ENCODE measurements at regions not wholly inside any gene's neighbourhood (a gene's known extent, or its start where the extent isn't known, plus 50 kb on each side); places are given as distances from the start of the nearest gene placed in this dataset.

DNA sequence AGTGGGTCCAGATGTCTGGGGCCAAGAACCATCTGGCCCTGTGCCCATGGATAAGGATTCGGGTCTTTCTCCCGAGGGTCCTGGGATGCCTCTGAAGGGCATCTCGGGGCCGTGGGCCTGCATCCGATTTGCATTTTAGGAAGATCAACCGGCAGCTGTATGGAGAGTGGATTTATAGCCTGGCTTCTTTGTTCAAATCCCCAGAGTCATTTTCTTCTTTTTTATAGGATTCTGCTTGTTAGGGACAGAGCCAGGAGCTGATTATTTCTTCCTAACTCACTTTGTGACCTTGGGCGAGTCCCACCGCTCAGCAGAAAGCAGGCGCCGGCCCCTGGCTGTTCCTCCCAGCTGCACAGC, 52.9 kb upstream of the APCDD1L start:
- no peak overlapping the region for H3K27ac ChIP-seq
- TF ChIP-seq, protein P1, sequence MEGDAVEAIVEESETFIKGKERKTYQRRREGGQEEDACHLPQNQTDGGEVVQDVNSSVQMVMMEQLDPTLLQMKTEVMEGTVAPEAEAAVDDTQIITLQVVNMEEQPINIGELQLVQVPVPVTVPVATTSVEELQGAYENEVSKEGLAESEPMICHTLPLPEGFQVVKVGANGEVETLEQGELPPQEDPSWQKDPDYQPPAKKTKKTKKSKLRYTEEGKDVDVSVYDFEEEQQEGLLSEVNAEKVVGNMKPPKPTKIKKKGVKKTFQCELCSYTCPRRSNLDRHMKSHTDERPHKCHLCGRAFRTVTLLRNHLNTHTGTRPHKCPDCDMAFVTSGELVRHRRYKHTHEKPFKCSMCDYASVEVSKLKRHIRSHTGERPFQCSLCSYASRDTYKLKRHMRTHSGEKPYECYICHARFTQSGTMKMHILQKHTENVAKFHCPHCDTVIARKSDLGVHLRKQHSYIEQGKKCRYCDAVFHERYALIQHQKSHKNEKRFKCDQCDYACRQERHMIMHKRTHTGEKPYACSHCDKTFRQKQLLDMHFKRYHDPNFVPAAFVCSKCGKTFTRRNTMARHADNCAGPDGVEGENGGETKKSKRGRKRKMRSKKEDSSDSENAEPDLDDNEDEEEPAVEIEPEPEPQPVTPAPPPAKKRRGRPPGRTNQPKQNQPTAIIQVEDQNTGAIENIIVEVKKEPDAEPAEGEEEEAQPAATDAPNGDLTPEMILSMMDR (conservative IDR thresholded peaks at IDR 0.05; ENCODE audit: low read depth, low read length), result no peak
- no peak overlapping the region for H3K4me3 ChIP-seq (IDR thresholded peaks at IDR 0.05; ENCODE audit: insufficient read depth, low read depth, low read length)
- H3K27me3 ChIP-seq (ENCODE audit: insufficient read depth, low read depth), result peaks cover 69% of the 10 kb centered on the region
- no peaks in the 10 kb centered on the region for H3K36me3 ChIP-seq (ENCODE audit: insufficient read depth)
- no peak overlapping the region for H3K4me2 ChIP-seq
- H3K79me2 ChIP-seq (ENCODE audit: insufficient read depth, low read depth), result no peaks in the 10 kb centered on the region
- no peak overlapping the region for H2AFZ ChIP-seq (ENCODE audit: low read depth)
- H3K9ac ChIP-seq, result no peak overlapping the region
- H3K4me1 ChIP-seq (ENCODE audit: low read depth, poor library complexity, severe bottlenecking), result no peaks in the 10 kb centered on the region
- H4K20me1 ChIP-seq (ENCODE audit: insufficient read depth), result no peaks in the 10 kb centered on the region

DNA sequence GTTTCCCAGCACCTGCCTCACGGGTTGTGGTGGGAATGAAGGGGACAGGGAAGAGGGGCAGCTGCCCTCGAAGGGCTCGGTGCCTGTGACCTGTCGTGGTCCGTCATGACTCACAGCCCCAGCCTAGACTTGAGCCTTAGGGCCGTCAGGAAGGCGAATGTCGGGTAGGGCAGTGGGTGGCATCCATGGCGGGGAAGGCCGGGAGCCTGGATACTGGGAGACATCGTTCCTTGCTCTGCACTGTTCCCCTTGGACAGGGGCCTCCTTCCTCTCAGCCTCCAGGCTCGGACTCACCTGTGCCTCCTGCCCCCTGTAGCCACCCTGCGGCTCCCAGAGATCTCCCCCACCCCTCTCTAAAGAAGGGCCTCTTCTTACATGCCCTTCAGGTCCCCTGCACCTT, 52.2 kb upstream of the APCDD1L start:
- Histone ChIP-seq H4K20me1 (ENCODE audit: insufficient read depth) (no peaks in the 10 kb centered on the region), H3K36me3 (ENCODE audit: insufficient read depth) (no peaks in the 10 kb centered on the region), H3K79me2 (ENCODE audit: insufficient read depth, low read depth) (no peaks in the 10 kb centered on the region), H3K27ac (no peak overlapping the region), H3K27me3 (ENCODE audit: insufficient read depth, low read depth) (peaks cover 62% of the 10 kb centered on the region), H3K4me2 (no peak overlapping the region), H3K4me1 (ENCODE audit: low read depth, poor library complexity, severe bottlenecking) (no peaks in the 10 kb centered on the region), H3K9ac (no peak overlapping the region), H3K4me3 (IDR thresholded peaks at IDR 0.05; ENCODE audit: insufficient read depth, low read depth, low read length) (no peak overlapping the region), H2AFZ (ENCODE audit: low read depth) (no peak overlapping the region)
- TF ChIP-seq, protein P1 (conservative IDR thresholded peaks at IDR 0.05; ENCODE audit: low read depth, low read length), result no peak

DNA sequence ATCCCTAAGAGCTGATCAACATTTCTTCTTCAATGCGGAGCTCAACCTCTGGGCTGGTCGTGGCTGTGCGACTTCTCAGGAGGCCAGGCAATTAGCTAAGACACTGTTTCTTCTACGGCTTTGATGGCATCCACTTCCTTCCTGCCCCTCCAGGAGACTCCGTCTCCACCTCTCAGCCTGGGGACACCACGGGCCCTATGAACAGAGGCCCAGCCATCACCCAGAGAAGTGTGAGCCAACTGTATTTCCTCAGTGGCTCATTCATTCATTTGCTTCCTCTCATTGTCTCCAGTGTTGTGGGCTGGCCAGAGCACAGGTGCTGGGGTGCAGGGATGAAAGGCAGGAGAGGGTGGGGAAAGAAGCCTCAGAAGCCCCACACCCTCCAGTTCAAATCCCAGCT, 51.8 kb upstream of the APCDD1L start:
- Histone ChIP-seq H3K27ac (no peak overlapping the region), H3K4me2 (no peak overlapping the region), H2AFZ (ENCODE audit: low read depth) (no peak overlapping the region), H3K4me3 (IDR thresholded peaks at IDR 0.05; ENCODE audit: insufficient read depth, low read depth, low read length) (no peak overlapping the region), H4K20me1 (ENCODE audit: insufficient read depth) (no peaks in the 10 kb centered on the region), H3K9ac (no peak overlapping the region), H3K4me1 (ENCODE audit: low read depth, poor library complexity, severe bottlenecking) (no peaks in the 10 kb centered on the region), H3K79me2 (ENCODE audit: insufficient read depth, low read depth) (no peaks in the 10 kb centered on the region), H3K27me3 (ENCODE audit: insufficient read depth, low read depth) (peaks cover 58% of the 10 kb centered on the region), H3K36me3 (ENCODE audit: insufficient read depth) (no peaks in the 10 kb centered on the region)
- TF ChIP-seq, protein P1 (conservative IDR thresholded peaks at IDR 0.05; ENCODE audit: low read depth, low read length), result no peak

DNA sequence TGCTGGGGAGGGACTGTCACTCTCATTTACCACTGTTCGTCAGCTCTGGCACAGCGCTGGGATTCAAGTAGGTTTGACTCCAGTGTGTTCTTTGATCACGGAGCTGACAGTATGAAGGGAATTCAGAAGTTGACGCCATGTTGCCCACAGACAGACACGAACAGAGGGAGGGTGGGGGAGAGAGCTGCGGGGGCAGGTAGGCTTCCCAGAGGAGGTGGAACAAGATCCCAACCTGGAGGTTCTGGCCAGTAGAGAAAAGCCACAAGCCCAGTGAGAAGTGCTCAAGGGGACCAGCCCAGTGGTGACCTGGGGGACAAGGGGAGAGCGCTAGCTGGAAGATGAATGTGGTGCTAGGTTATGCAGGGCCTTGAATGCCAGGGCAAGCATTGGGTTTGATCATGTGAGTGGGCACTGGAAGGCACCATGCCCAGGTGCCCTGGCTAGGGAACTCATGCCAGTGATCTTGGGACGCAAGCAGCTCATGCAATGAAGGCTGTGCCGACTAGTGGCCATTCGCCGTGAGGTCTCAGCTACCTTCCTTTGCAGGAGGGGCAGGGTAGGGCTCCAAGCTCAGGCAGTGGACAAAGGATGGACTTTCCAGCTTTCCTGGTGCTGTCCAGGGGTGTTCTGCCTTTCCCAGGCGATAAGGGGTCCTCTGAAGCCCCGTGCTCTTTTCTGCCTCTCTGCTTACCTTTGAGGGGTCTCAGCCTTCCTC, 50.4 kb upstream of the APCDD1L start:
- H3K4me1 ChIP-seq (ENCODE audit: low read depth, poor library complexity, severe bottlenecking), result no peaks in the 10 kb centered on the region
- H3K9ac ChIP-seq, result no peak overlapping the region
- H3K27me3 ChIP-seq (ENCODE audit: insufficient read depth, low read depth), result peaks cover 46% of the 10 kb centered on the region
- H4K20me1 ChIP-seq (ENCODE audit: insufficient read depth), result no peaks in the 10 kb centered on the region
- no peaks in the 10 kb centered on the region for H3K79me2 ChIP-seq (ENCODE audit: insufficient read depth, low read depth)
- TF ChIP-seq, protein P1 (conservative IDR thresholded peaks at IDR 0.05; ENCODE audit: low read depth, low read length), result no peak
- no peak overlapping the region for H3K4me2 ChIP-seq
- no peaks in the 10 kb centered on the region for H3K36me3 ChIP-seq (ENCODE audit: insufficient read depth)
- H2AFZ ChIP-seq (ENCODE audit: low read depth), result no peak overlapping the region
- no peak overlapping the region for H3K4me3 ChIP-seq (IDR thresholded peaks at IDR 0.05; ENCODE audit: insufficient read depth, low read depth, low read length)
- H3K27ac ChIP-seq, result no peak overlapping the region

Data from KMS-11 (cell line).